CD1c-positive myeloid dendritic cell (primary cell): ENCODE measurements at regions not wholly inside any gene's neighbourhood (a gene's known extent, or its start where the extent isn't known, plus 50 kb on each side); places are given as distances from the start of the nearest gene placed in this dataset.

ENCODE experiments used
- DNase-seq: peaks from one replicate; pipeline ENCODE4 v3.0.0-alpha.2; 2016; ENCODE audit errors: extremely low spot score

- DNase-seq: no peak
These were observed 51.0 kb upstream of the L3MBTL3 start for GRCh38 chr6:129967427-129967826.

GRCh38 chr6:129966125-129966524 is 52.3 kb upstream of the L3MBTL3 start:
- no peak for DNase-seq

DNA sequence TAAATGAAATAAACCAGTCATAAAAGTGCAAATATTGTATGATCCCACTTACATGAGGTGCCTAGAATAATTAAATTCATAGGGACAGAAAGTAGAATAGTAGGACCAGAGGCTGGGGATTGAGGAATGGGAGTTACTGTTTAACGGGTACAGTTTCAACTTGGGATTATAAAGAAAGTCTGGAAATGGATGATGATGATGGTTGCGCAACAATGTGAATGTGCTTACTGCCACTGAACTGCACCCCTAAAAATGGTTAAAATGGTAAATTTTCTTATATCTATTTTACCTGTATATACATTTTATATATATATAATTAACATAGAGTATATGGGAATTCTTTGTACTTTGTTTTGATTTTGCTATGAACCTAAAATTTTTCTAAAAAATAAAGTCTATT is 53.3 kb upstream of the L3MBTL3 start:
- DNase-seq: no peak

- DNase-seq: no peak
These were observed 58.9 kb upstream of the L3MBTL3 start for GRCh38 chr6:129959358-129959930.

GRCh38 chr6:129957941-129958898 is 60.2 kb upstream of the L3MBTL3 start:
- DNase-seq: no peak

DNA sequence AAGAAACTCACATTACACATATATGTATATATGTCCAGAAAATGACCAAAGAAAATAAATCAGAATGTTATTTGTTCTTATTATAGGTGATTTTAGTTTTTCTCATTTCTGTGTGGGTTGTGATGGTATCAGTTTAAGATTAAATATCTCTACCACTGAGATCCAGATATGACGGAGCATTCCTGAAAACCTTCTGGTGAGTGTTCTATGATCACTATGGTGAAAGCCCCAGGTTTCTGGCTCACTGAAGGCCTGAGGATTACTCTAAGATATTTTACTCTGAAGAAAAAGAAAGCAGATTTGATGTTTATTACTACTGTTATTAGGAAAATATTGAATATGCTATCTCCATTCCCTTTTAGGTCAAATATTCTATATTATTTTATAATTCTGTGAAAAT is 62.8 kb upstream of the L3MBTL3 start:
- no peak for DNase-seq

- no peak for DNase-seq
These were observed 63.5 kb upstream of the L3MBTL3 start for GRCh38 chr6:129954749-129955431.

DNA sequence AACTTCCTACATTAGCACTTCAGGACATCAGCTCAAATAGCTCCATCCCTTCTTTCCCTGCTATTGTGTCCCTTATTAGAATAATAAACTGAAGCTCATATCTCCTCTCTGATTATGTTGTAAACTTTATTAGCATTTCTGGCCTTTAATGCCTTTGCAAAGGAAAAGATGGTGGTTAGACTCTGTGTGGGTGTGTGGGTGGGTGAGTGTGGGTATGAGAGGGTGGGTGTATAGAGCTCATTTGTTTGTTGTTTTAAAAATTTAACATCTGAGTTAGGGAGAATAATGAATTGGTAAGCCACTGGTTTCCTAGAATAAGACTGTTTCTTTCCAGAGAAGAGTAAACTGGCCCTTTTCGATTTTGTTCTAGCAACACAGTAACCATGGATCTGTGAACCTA is 70.6 kb upstream of the L3MBTL3 start:
- no peak for DNase-seq

DNA sequence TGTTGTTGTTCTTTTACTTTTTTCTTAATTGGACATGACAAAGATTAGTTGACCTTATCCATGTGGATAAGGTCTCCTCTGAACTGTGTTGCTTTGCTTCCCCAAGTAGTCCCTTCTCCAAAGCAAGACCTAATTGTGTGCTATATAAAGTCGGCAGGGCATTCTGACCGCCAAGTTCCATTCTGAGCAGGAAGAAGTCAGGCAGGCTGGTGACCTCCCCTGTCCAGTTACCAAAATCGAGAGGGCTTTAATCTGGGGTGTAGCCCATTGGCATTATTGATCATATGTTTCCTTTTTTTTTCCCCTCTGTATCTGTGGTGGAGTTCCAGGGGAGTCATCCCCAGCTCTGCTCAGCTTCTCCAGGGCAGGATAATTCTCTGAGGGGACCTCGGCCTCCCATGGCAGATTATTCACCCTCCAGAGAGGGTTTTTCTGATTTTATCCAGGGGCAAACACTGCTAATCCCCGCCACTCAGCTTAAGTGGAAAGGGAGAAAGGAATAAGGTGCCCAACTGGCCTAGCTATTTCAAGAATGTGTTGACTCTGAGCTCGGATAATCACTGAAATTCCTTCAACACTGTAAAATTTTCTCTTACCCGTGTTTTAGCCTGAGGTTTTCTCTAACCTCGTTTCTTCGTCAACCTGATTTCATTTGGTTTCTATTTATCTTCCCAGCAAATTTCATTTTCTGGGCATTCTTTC is 71.8 kb upstream of the L3MBTL3 start:
- no peak for DNase-seq

- DNase-seq: no peak
These were observed 74.6 kb upstream of the L3MBTL3 start for GRCh38 chr6:129943637-129944271.

DNA sequence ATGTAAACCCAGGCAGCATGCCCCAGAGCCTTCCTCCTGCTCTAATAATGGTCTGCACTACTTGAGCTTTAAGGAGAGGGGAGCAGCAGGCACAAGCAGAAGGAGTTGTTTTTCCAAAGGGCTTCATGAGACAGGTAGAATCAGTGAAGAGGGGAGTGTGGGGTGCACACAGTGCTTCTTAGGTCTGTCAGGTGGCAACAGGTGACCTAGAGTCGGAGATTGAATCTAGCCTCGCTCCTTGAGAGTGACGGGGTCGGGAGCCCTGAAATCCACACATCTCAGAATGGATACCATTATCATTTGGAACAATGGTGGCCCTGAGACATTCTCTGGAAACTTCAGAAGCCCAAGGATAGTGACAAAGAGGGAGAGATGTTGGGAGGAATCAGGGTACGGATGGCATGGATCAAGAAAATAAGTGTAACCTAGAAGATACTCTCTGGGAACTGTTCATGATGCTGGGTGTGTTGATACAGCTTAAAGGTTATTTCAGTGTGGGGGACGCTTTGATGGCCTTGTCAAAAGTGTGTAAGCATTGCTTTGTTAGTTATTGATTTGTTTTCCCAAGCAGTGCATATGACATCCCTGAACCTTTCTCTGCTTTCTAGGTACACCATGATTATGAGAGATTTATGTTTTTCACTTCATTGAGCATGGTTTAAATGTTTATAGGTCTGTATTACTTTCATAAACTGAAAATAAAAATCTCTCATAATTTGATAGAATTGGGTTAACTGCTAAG is 77.8 kb upstream of the L3MBTL3 start:
- no peak for DNase-seq

- DNase-seq: no peak
These were observed 77.3 kb upstream of the TMEM244 start for GRCh38 chr6:129938249-129939020.

GRCh38 chr6:129936329-129937165 is 75.4 kb upstream of the TMEM244 start:
- peak; percentile 74 for DNase-seq

- no peak for DNase-seq
These were observed 71.2 kb upstream of the TMEM244 start for GRCh38 chr6:129932321-129932720.

DNA sequence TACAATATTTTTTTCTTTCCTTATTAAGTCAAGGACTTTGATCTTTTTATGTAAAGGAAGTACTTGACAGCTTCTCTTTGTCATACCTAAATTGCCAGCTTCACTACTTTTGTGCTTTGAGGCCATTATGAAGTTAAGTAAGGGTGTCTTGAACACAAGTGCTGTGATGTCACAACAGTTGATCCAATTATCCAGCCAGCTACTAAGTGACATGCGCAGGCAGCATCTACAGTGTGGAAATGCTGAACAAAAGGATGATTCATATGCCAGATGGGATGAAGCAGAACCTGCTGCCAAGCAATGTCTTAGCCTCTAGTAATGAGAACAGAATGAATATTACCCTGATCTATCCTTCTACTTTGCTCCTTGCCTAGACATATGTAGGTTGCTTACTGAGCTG is 68.3 kb upstream of the TMEM244 start:
- no peak for DNase-seq

GRCh38 chr6:129923530-129924250 is 62.6 kb upstream of the TMEM244 start:
- peak; percentile 32 for DNase-seq

DNA sequence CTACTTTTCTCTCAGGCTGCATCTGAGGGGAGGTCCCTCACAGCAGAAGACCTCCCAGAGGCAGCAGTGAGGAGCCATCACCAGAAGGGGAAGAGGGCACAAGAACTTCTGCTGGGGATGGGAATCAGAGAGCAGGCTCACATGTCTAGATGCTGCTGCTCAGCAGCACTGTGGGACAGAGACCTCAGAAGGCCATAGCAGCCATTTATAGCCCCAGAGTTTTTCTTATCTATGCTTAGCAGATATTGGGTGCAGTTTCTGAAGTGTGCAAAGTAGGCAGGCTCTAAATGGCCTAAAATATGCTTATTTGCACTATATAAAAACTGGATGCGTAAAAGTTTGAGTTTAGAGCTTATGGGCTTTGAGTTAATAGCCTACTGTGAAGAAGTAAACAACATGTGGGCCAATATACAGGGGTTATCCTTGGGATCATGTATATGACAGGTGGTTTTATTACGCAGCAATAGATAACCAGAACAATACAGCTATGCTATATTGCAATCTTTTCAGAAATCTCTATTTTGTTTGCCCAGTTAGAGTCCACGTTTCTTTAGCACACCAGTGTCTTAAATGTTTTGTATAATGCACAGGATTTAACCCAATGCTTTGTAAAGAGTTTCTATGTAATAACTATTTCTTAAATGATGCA is 60.2 kb upstream of the TMEM244 start:
- DNase-seq: no peak
